SK-N-MC (cell line): ENCODE measurements at regions not wholly inside any gene's neighbourhood (a gene's known extent, or its start where the extent isn't known, plus 50 kb on each side); places are given as distances from the start of the nearest gene placed in this dataset.

Source experiments
- DNase-seq: peaks from one replicate; pipeline ENCODE4 v3.0.0-alpha.2; 2011; ENCODE audit warnings: low read depth, low spot score
- H3K27ac ChIP-seq: fragments of 200-600 bp; sonication (generic); 2 replicates; pipeline ENCODE4 v1.5.1; 2016; ENCODE audit warnings: mixed run types
- H3K36me3 ChIP-seq: fragments of 200-600 bp; sonication (generic); 2 replicates; pipeline ENCODE4 v1.6.1; 2017; ENCODE audit warnings: antibody characterized with exemption, low read length, mixed read lengths; ENCODE audit not compliant: insufficient read depth
- H3K4me3 ChIP-seq: fragments of 200-600 bp; sonication (generic); 2 replicates; pipeline ENCODE4 v1.5.1; 2016
- H3K9ac ChIP-seq: fragments of 200-600 bp; sonication (generic); 2 replicates; pipeline ENCODE4 v1.8.0; 2017; ENCODE audit warnings: mixed run types, mixed read lengths; ENCODE audit not compliant: insufficient read length
- H3K9me3 ChIP-seq: fragments of 200-600 bp; sonication (generic); 2 replicates; pipeline ENCODE4 v1.6.1; 2017; ENCODE audit warnings: low read depth, mild to moderate bottlenecking, antibody characterized with exemption, low read length, moderate library complexity, mixed read lengths
- EZH2 ChIP-seq: fragments of 200-600 bp; sonication (generic); IDR thresholded peaks from one replicate; pipeline ENCODE4 v1.6.1; 2017; ENCODE audit warnings: antibody characterized with exemption
- FOXP2 ChIP-seq: optimal IDR thresholded peaks from 2 replicates; pipeline ENCODE3; 2011; ENCODE audit warnings: mild to moderate bottlenecking, moderate library complexity; ENCODE audit not compliant: insufficient read depth; ENCODE audit errors: extremely low read length, control extremely low read depth
- POLR2AphosphoS5 ChIP-seq: IDR thresholded peaks from 2 replicates; pipeline ENCODE4 v1.6.1; 2012; ENCODE audit warnings: mild to moderate bottlenecking, low read depth, low read length, borderline replicate concordance

GRCh38 chr1:78236716-78237115 lies 190.9 kb downstream of the GIPC2 start:
- no peaks in the 10 kb centered on the region for H3K9me3 ChIP-seq
- TF ChIP-seq EZH2 (no peak), FOXP2 (no peak), POLR2AphosphoS5 (no peak)
- no peaks in the 10 kb centered on the region for H3K36me3 ChIP-seq
- no peak overlapping the region for H3K27ac ChIP-seq
- DNase-seq = no peak
- no peak overlapping the region for H3K4me3 ChIP-seq
- H3K9ac ChIP-seq = no peak overlapping the region

GRCh38 chr1:78237364-78237916 lies 191.7 kb downstream of the GIPC2 start:
- no peak overlapping the region for H3K9ac ChIP-seq
- no peaks in the 10 kb centered on the region for H3K9me3 ChIP-seq
- no peak for DNase-seq
- no peak for TF ChIP-seq EZH2
- H3K36me3 ChIP-seq = no peaks in the 10 kb centered on the region
- H3K27ac ChIP-seq = no peak overlapping the region
- no peak overlapping the region for H3K4me3 ChIP-seq

DNA sequence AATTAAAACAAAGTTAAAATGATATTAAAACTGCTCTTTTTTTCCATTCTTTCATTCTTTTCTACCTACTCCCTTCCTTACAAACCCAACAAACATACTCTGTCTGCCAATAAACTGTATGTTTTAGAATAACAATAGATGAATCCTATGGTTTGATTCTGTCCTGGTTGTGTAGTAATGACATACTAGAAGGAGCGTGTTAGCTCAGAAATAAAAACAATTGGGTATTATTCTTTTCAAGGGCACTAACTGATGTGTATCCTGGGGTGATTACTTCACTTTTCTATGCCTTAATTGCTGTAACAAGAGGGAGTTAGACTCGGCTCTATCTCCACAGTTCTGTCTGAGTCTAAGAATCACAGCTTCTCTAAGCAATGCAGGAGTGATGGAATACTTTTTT lies 194.4 kb downstream of the GIPC2 start:
- H3K9ac ChIP-seq = no peak overlapping the region
- H3K36me3 ChIP-seq = no peaks in the 10 kb centered on the region
- no peak for TF ChIP-seq EZH2
- no peak for TF ChIP-seq FOXP2
- no peak for TF ChIP-seq POLR2AphosphoS5
- no peaks in the 10 kb centered on the region for H3K9me3 ChIP-seq
- no peak overlapping the region for H3K27ac ChIP-seq
- no peak for DNase-seq
- H3K4me3 ChIP-seq = no peak overlapping the region

GRCh38 chr1:78240755-78241154 lies 195.0 kb downstream of the GIPC2 start:
- Histone ChIP-seq H3K9me3 (no peaks in the 10 kb centered on the region), H3K27ac (no peak overlapping the region), H3K4me3 (no peak overlapping the region), H3K9ac (no peak overlapping the region), H3K36me3 (no peaks in the 10 kb centered on the region)
- TF ChIP-seq FOXP2 (no peak), EZH2 (no peak), POLR2AphosphoS5 (no peak)
- no peak for DNase-seq

DNA sequence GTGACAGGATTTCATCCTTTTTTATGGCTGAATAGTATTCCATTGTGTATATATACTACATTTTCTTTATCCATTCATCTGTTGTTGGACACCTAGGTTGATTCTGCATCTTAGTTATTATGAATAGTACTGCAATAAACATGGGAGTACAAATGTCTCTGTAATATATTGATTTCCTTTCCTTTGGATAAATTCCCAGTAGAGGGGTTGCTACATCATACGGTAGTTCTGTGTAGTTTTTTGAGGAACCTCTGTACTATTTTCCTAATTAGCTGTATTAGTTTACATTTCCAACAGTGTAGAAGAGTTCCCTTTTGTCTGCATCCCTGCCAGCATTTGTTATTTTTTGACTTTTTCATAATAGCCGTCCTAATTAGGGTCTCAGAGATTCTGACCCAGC lies 201.3 kb downstream of the GIPC2 start:
- H3K9me3 ChIP-seq = no peaks in the 10 kb centered on the region
- no peak overlapping the region for H3K9ac ChIP-seq
- H3K4me3 ChIP-seq = no peak overlapping the region
- no peak for DNase-seq
- H3K27ac ChIP-seq = no peak overlapping the region
- no peaks in the 10 kb centered on the region for H3K36me3 ChIP-seq
- no peak for TF ChIP-seq FOXP2
- no peak for TF ChIP-seq POLR2AphosphoS5
- TF ChIP-seq EZH2 = no peak

- Histone ChIP-seq H3K27ac (no peak overlapping the region), H3K4me3 (no peak overlapping the region), H3K9ac (no peak overlapping the region), H3K36me3 (no peaks in the 10 kb centered on the region), H3K9me3 (no peaks in the 10 kb centered on the region)
- DNase-seq = no peak
- TF ChIP-seq POLR2AphosphoS5 = no peak
- TF ChIP-seq EZH2 = no peak
- no peak for TF ChIP-seq FOXP2
Observed at GRCh38 chr1:78250201-78250600, 204.4 kb downstream of the GIPC2 start.

DNA sequence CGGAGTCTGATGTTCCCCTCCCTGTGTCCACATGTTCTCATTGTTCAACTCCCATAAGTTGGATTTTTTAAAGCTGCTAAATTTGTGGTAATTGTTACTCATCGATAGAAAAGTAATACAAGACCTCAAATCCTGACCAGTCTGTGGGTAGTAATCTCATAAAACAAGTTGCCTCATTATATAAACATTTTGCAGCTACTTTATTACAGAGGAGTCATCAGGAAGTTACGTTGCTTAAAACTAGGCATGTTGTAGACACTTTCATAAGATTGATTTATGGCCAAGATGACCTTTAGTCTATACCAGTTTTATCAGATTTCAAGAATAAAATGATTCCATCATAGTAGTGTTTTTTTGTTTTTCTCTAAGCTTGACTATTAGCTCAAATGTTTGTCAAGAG lies 208.8 kb downstream of the GIPC2 start:
- no peak for TF ChIP-seq EZH2
- TF ChIP-seq FOXP2 = no peak
- TF ChIP-seq POLR2AphosphoS5 = no peak
- no peak overlapping the region for H3K27ac ChIP-seq
- DNase-seq = no peak

DNA sequence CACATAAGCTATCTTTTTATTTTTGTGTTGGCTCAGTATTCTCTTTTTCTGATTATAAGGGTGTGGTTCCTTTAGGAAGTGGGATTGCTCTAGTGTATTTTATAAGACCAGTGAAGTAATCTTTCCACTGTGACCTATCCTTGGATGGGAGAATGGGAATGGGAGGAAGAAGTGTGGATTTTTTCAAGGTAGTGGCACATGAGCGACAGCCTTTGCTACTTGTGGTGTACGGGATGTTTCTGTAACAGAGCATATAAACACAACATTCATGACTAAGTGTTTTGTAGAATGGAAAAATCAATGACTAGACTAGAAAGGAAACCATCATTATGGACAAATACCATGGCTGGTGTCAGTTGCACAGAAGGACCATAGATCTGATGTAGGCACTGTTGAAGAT lies 209.6 kb downstream of the GIPC2 start:
- no peak for DNase-seq
- H3K27ac ChIP-seq = no peak overlapping the region
- H3K9ac ChIP-seq = no peak overlapping the region
- H3K4me3 ChIP-seq = no peak overlapping the region
- TF ChIP-seq EZH2 (no peak), FOXP2 (no peak), POLR2AphosphoS5 (no peak)
- H3K36me3 ChIP-seq = no peaks in the 10 kb centered on the region
- H3K9me3 ChIP-seq = no peaks in the 10 kb centered on the region

More for the DNA sequence above, 208.8 kb downstream of the GIPC2 start:
- Histone ChIP-seq H3K36me3 (no peaks in the 10 kb centered on the region), H3K4me3 (no peak overlapping the region), H3K9ac (no peak overlapping the region), H3K9me3 (no peaks in the 10 kb centered on the region)

DNA sequence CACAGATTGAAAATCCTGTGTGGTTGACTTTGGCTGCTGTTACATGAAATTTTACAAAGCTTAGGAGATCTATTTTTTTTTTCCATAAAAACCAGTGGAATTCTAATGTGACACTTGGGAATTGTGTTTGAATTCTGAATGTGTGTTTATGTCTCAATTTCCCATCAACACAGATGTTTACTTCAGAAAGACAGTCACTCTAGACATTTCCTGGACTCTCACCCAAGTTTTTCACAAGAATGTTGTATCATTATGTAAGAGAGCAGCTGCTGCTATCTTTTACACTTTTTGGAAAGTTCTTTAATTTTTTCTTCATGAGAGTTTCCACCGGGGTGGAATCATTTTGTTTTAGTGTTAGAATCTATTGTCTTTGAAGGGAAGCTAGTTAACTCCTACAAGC lies 210.1 kb downstream of the GIPC2 start:
- H3K27ac ChIP-seq = no peak overlapping the region
- no peaks in the 10 kb centered on the region for H3K36me3 ChIP-seq
- H3K9me3 ChIP-seq = no peaks in the 10 kb centered on the region
- no peak overlapping the region for H3K4me3 ChIP-seq
- no peak for DNase-seq
- no peak for TF ChIP-seq POLR2AphosphoS5
- no peak for TF ChIP-seq FOXP2
- no peak for TF ChIP-seq EZH2
- no peak overlapping the region for H3K9ac ChIP-seq

- no peak overlapping the region for H3K9ac ChIP-seq
- no peaks in the 10 kb centered on the region for H3K36me3 ChIP-seq
- H3K4me3 ChIP-seq = no peak overlapping the region
- no peak for DNase-seq
- TF ChIP-seq FOXP2 (no peak), EZH2 (no peak), POLR2AphosphoS5 (no peak)
- no peaks in the 10 kb centered on the region for H3K9me3 ChIP-seq
- no peak overlapping the region for H3K27ac ChIP-seq
Observed at GRCh38 chr1:78263459-78263858, 217.7 kb downstream of the GIPC2 start.
